HEK293 (cell line): ENCODE measurements at regions not wholly inside any gene's neighbourhood (a gene's known extent, or its start where the extent isn't known, plus 50 kb on each side); places are given as distances from the start of the nearest gene placed in this dataset.

ENCODE experiments used
- CTCF ChIA-PET: fragments of 350-600 bp; formaldehyde crosslinking; extraction: SDS; loops from one replicate; lab custom pipeline; 2021; ENCODE audit warnings: antibody characterized with exemption; lab: Yijun Ruan, JAX
- POLR2A ChIA-PET: fragments of 300-600 bp; formaldehyde crosslinking; extraction: SDS; loops from one replicate; lab custom pipeline; 2020; ENCODE audit warnings: antibody characterized with exemption, inconsistent platforms; lab: Yijun Ruan, JAX
- H3K27ac ChIP-seq: fragments of 200-500 bp; sonication (Bioruptor generic); 2 replicates; pipeline ENCODE4 v1.5.1; 2014; ENCODE audit warnings: low read depth, low read length, control low read depth, inconsistent platforms; ENCODE audit errors: extremely low read depth
- H3K36me3 ChIP-seq, 2 experiments: fragments of 200-500 bp in 1 of 2; sonication (Bioruptor generic) in 1 of 2; 1 replicate in 1 of 2; 2 replicates in 1 of 2; pipeline ENCODE4 v1.5.1; 2014 to 2017; ENCODE audit warnings: inconsistent platforms in 2 of 2, low read length in 2 of 2; ENCODE audit not compliant: control insufficient read depth in 2 of 2, insufficient read depth in 1 of 2
- H3K4me1 ChIP-seq: fragments of 200-500 bp; sonication (Bioruptor generic); 2 replicates; pipeline ENCODE4 v1.5.1; 2014; ENCODE audit warnings: mild to moderate bottlenecking, low read length, inconsistent platforms; ENCODE audit not compliant: control insufficient read depth, insufficient read depth
- H3K4me3 ChIP-seq: 2 replicates; pipeline ENCODE4 v1.5.1; 2011; ENCODE audit warnings: low read depth, mild to moderate bottlenecking, control low read depth, low read length, moderate library complexity
- H3K9me3 ChIP-seq: fragments of 200-500 bp; sonication (Bioruptor generic); 2 replicates; pipeline ENCODE4 v1.5.1; 2014; ENCODE audit warnings: low read depth, low read length, inconsistent platforms; ENCODE audit not compliant: control insufficient read depth, insufficient read depth
- BCL11A ChIP-seq: fragments of 450-650 bp; formaldehyde crosslinking; IDR thresholded peaks from 2 replicates; pipeline ENCODE4 v1.5.1; 2016; ENCODE audit warnings: low read depth, missing biosample characterization, missing genetic modification characterization
- GFI1B ChIP-seq: fragments of 450-650 bp; formaldehyde crosslinking; IDR thresholded peaks from 2 replicates; pipeline ENCODE4 v1.5.1; 2016; ENCODE audit warnings: missing biosample characterization, missing genetic modification characterization
- HOXD13 ChIP-seq: sonication (generic); formaldehyde crosslinking; IDR thresholded peaks from 2 replicates; pipeline ENCODE4 v1.8.0; 2022; ENCODE audit warnings: missing genetic modification reagents, borderline replicate concordance
- KLF16 ChIP-seq: fragments of 450-650 bp; formaldehyde crosslinking; IDR thresholded peaks from 2 replicates; pipeline ENCODE4 v1.5.1; 2017; ENCODE audit warnings: missing biosample characterization, missing genetic modification characterization
- SCRT1 ChIP-seq: fragments of 450-650 bp; formaldehyde crosslinking; IDR thresholded peaks from 2 replicates; pipeline ENCODE4 v1.5.1; 2016; ENCODE audit warnings: missing biosample characterization, missing genetic modification characterization, borderline replicate concordance
- ZNF10 ChIP-seq: fragments of 450-650 bp; formaldehyde crosslinking; IDR thresholded peaks from 2 replicates; pipeline ENCODE4 v1.5.1; 2017; ENCODE audit warnings: missing biosample characterization, missing genetic modification characterization
- ZNF112 ChIP-seq: fragments of 450-650 bp; formaldehyde crosslinking; IDR thresholded peaks from 2 replicates; pipeline ENCODE4 v1.5.0; 2017; ENCODE audit warnings: missing biosample characterization, missing genetic modification characterization
- ZNF121 ChIP-seq: fragments of 450-650 bp; formaldehyde crosslinking; IDR thresholded peaks from 2 replicates; pipeline ENCODE4 v1.5.1; 2016; ENCODE audit warnings: missing biosample characterization, missing genetic modification characterization
- ZNF174 ChIP-seq: fragments of 450-650 bp; formaldehyde crosslinking; IDR thresholded peaks from 2 replicates; pipeline ENCODE4 v1.5.0; 2017; ENCODE audit warnings: missing biosample characterization, mild to moderate bottlenecking, missing genetic modification characterization
- ZNF2 ChIP-seq: fragments of 450-650 bp; formaldehyde crosslinking; IDR thresholded peaks from 2 replicates; pipeline ENCODE4 v1.5.1; 2016; ENCODE audit warnings: missing biosample characterization, missing genetic modification characterization
- ZNF221 ChIP-seq: fragments of 450-650 bp; formaldehyde crosslinking; IDR thresholded peaks from 2 replicates; pipeline ENCODE4 v1.5.1; 2017; ENCODE audit warnings: missing biosample characterization, missing genetic modification characterization, borderline replicate concordance
- ZNF24 ChIP-seq: fragments of 450-650 bp; formaldehyde crosslinking; IDR thresholded peaks from 2 replicates; pipeline ENCODE4 v1.5.1; 2016; ENCODE audit warnings: missing biosample characterization, missing genetic modification characterization
- ZNF391 ChIP-seq: fragments of 450-650 bp; formaldehyde crosslinking; IDR thresholded peaks from 2 replicates; pipeline ENCODE4 v1.5.1; 2016; ENCODE audit warnings: low read depth, missing biosample characterization, missing genetic modification characterization, borderline replicate concordance
- ZNF394 ChIP-seq: fragments of 450-650 bp; formaldehyde crosslinking; IDR thresholded peaks from 2 replicates; pipeline ENCODE4 v1.5.1; 2016; ENCODE audit warnings: missing biosample characterization, missing genetic modification characterization, mild to moderate bottlenecking, moderate library complexity, borderline replicate concordance
- ZNF426 ChIP-seq: fragments of 450-650 bp; formaldehyde crosslinking; IDR thresholded peaks from 2 replicates; pipeline ENCODE4 v1.5.1; 2017; ENCODE audit warnings: missing biosample characterization, missing genetic modification characterization, mild to moderate bottlenecking, inconsistent platforms, moderate library complexity
- ZNF488 ChIP-seq: fragments of 450-650 bp; formaldehyde crosslinking; IDR thresholded peaks from 2 replicates; pipeline ENCODE4 v1.5.1; 2016; ENCODE audit warnings: missing biosample characterization, missing genetic modification characterization
- ZNF521 ChIP-seq: fragments of 450-650 bp; formaldehyde crosslinking; IDR thresholded peaks from 2 replicates; pipeline ENCODE4 v1.5.1; 2017; ENCODE audit warnings: missing biosample characterization, mild to moderate bottlenecking, missing genetic modification characterization
- ZNF530 ChIP-seq: fragments of 450-650 bp; formaldehyde crosslinking; IDR thresholded peaks from 2 replicates; pipeline ENCODE4 v1.5.1; 2016; ENCODE audit warnings: low read depth, missing biosample characterization, missing genetic modification characterization
- ZNF555 ChIP-seq: fragments of 450-650 bp; formaldehyde crosslinking; conservative IDR thresholded peaks from 2 replicates; pipeline ENCODE4 v1.5.1; 2017; ENCODE audit warnings: missing biosample characterization, mild to moderate bottlenecking, missing genetic modification characterization, inconsistent platforms
- ZNF610 ChIP-seq: fragments of 450-650 bp; formaldehyde crosslinking; IDR thresholded peaks from 2 replicates; pipeline ENCODE4 v1.5.1; 2016; ENCODE audit warnings: missing biosample characterization, missing genetic modification characterization, borderline replicate concordance
- ZNF626 ChIP-seq: fragments of 450-650 bp; sonication (Bioruptor Pico); formaldehyde crosslinking; IDR thresholded peaks from 2 replicates; pipeline ENCODE4 v1.5.1; 2018; ENCODE audit warnings: missing biosample characterization, missing genetic modification characterization, inconsistent platforms
- ZNF664 ChIP-seq: fragments of 450-650 bp; formaldehyde crosslinking; IDR thresholded peaks from 2 replicates; pipeline ENCODE4 v1.5.1; 2016; ENCODE audit warnings: missing biosample characterization, missing genetic modification characterization
- ZNF677 ChIP-seq: fragments of 450-650 bp; IDR thresholded peaks from 2 replicates; pipeline ENCODE4 v1.5.0; 2018; ENCODE audit warnings: missing biosample characterization, mild to moderate bottlenecking, missing genetic modification characterization, moderate library complexity
- ZNF692 ChIP-seq: fragments of 450-650 bp; formaldehyde crosslinking; IDR thresholded peaks from 2 replicates; pipeline ENCODE4 v1.5.1; 2016; ENCODE audit warnings: missing biosample characterization, missing genetic modification characterization
- ZNF701 ChIP-seq: fragments of 450-650 bp; formaldehyde crosslinking; IDR thresholded peaks from 2 replicates; pipeline ENCODE4 v1.5.1; 2016; ENCODE audit warnings: missing biosample characterization, missing genetic modification characterization
- ZNF785 ChIP-seq: fragments of 450-650 bp; formaldehyde crosslinking; IDR thresholded peaks from 2 replicates; pipeline ENCODE4 v1.5.1; 2016; ENCODE audit warnings: missing biosample characterization, missing genetic modification characterization
- ZNF830 ChIP-seq: fragments of 450-650 bp; IDR thresholded peaks from 2 replicates; pipeline ENCODE4 v1.5.0; 2018; ENCODE audit warnings: missing biosample characterization, missing genetic modification characterization, low read depth, mild to moderate bottlenecking, moderate library complexity

GRCh38 chr4:162782778-162783525 is 383.7 kb downstream of the NAF1 start:
- no peaks in the 10 kb centered on the region for H3K9me3 ChIP-seq
- CTCF ChIA-PET, result interaction anchor here (1.3 kb wide), 1 partner anchor 12 kb away, joined by 3 read pairs; no protein-coding TSS in a partner anchor
- H3K4me3 ChIP-seq, result no peak overlapping the region
- H3K4me1 ChIP-seq, result no peaks in the 10 kb centered on the region
- no peak for TF ChIP-seq ZNF664 (tag by site-specific recombination)
- no peak for TF ChIP-seq ZNF677 (tag by site-specific recombination)
- TF ChIP-seq ZNF785 (tag by site-specific recombination), result no peak
- TF ChIP-seq ZNF488 (tag by site-specific recombination), result no peak
- no peak for TF ChIP-seq GFI1B (tag by site-specific recombination)
- TF ChIP-seq KLF16 (tag by site-specific recombination), result no peak
- no peak for TF ChIP-seq ZNF24
- no peak for TF ChIP-seq ZNF830
- TF ChIP-seq BCL11A, result no peak
- TF ChIP-seq ZNF692, result no peak
- no peak for TF ChIP-seq ZNF112 (tag by site-specific recombination)
- no peak for TF ChIP-seq ZNF626 (tag by site-specific recombination)
- no peak for TF ChIP-seq ZNF530 (tag by site-specific recombination)
- TF ChIP-seq ZNF610 (tag by site-specific recombination), result no peak
- no peaks in the 10 kb centered on the region for H3K36me3 ChIP-seq
- POLR2A ChIA-PET, result no interaction called here
- no peak overlapping the region for H3K27ac ChIP-seq

- no peaks in the 10 kb centered on the region for H3K36me3 ChIP-seq
- no peak for TF ChIP-seq ZNF121 (tag by site-specific recombination)
- no peak for TF ChIP-seq ZNF221 (tag by site-specific recombination)
- no peak for TF ChIP-seq ZNF426 (tag by site-specific recombination)
- TF ChIP-seq ZNF10, result no peak
- no peak for TF ChIP-seq ZNF701 (tag by site-specific recombination)
- no peak for TF ChIP-seq ZNF394
- no peak for TF ChIP-seq ZNF2 (tag by site-specific recombination)
- TF ChIP-seq ZNF391 (tag by site-specific recombination), result no peak
- no peak for TF ChIP-seq ZNF174 (tag by site-specific recombination)
- TF ChIP-seq SCRT1 (tag by site-specific recombination), result no peak
- TF ChIP-seq HOXD13 (CRISPR knock-in tag), result no peak
- TF ChIP-seq ZNF521, result no peak
- no peak for TF ChIP-seq ZNF555
- no peaks in the 10 kb centered on the region for H3K9me3 ChIP-seq
- H3K27ac ChIP-seq, result no peak overlapping the region
- no peaks in the 10 kb centered on the region for H3K4me1 ChIP-seq
- H3K4me3 ChIP-seq, result no peak overlapping the region
- POLR2A ChIA-PET, result no interaction called here
- CTCF ChIA-PET, result interaction anchor here (1.3 kb wide), 1 partner anchor 12 kb away, joined by 3 read pairs; no protein-coding TSS in a partner anchor
These were observed 384.5 kb downstream of the NAF1 start for GRCh38 chr4:162782096-162782777.
